ENCODE measurements at regions not wholly inside any gene's neighbourhood (a gene's known extent, or its start where the extent isn't known, plus 50 kb on each side); places are given as distances from the start of the nearest gene placed in this dataset.

DNA sequence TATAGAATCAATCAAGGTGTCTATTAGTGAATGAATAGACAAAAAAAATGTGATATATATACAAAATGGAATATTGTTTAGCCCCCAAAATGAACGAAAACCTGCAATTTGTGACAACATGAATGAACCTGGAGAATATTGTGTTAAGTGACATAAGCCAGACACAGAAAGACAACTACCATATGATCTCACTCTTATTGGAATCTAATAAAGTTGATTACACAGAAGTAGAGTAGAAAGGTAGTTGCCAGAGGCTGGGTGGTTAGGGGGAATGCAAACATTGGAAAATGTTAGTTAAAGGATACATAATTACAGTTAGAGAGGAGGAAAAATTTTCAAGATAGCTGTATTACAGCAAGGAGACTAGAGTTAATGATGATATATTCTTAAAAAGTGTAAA, 1962.3 kb downstream of the EFNA5 start:
- no peak for DNase-seq (ENCODE audit: low read depth, low spot score)
- ChIA-PET CTCF (no interaction called here), POLR2A (no interaction called here)
- TF ChIP-seq, protein P1, sequence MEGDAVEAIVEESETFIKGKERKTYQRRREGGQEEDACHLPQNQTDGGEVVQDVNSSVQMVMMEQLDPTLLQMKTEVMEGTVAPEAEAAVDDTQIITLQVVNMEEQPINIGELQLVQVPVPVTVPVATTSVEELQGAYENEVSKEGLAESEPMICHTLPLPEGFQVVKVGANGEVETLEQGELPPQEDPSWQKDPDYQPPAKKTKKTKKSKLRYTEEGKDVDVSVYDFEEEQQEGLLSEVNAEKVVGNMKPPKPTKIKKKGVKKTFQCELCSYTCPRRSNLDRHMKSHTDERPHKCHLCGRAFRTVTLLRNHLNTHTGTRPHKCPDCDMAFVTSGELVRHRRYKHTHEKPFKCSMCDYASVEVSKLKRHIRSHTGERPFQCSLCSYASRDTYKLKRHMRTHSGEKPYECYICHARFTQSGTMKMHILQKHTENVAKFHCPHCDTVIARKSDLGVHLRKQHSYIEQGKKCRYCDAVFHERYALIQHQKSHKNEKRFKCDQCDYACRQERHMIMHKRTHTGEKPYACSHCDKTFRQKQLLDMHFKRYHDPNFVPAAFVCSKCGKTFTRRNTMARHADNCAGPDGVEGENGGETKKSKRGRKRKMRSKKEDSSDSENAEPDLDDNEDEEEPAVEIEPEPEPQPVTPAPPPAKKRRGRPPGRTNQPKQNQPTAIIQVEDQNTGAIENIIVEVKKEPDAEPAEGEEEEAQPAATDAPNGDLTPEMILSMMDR (IDR thresholded peaks at IDR 0.05; ENCODE audit: low read depth, low read length): no peak
- Histone ChIP-seq H3K27me3 (ENCODE audit: control insufficient read depth, insufficient read depth, low read length) (no peaks in the 10 kb centered on the region), H3K9me3 (ENCODE audit: control insufficient read depth, insufficient read depth, low read length) (no peaks in the 10 kb centered on the region), H3K4me3 (ENCODE audit: low read depth, low read length) (no peak overlapping the region), H3K27ac (ENCODE audit: low read depth, low read length) (no peak overlapping the region)

DNA sequence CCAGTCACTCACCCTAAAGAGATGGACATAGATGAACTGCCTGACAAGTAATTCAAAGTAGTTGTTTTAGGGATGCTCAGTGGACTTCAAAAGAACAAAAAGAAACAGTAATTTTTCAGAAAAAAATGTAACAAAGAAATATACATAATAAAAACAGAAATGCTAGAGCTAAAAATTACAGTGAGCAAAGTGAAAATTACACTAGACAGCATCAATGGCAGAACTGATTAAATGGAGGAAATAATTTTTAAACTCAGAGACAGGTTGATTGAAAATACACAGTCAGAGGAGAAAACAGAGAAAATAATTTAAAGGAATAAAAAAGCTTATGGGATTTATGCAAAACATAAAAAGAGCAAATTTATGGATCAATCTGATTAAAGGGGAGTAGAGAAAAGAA, 1968.4 kb downstream of the EFNA5 start:
- TF ChIP-seq, protein P1 (IDR thresholded peaks at IDR 0.05; ENCODE audit: low read depth, low read length): no peak
- Histone ChIP-seq H3K27ac (ENCODE audit: low read depth, low read length) (no peak overlapping the region), H3K9me3 (ENCODE audit: control insufficient read depth, insufficient read depth, low read length) (no peaks in the 10 kb centered on the region), H3K27me3 (ENCODE audit: control insufficient read depth, insufficient read depth, low read length) (no peaks in the 10 kb centered on the region), H3K4me3 (ENCODE audit: low read depth, low read length) (no peak overlapping the region)
- no peak for DNase-seq (ENCODE audit: low read depth, low spot score)
- POLR2A ChIA-PET: no interaction called here
- CTCF ChIA-PET: no interaction called here

DNA sequence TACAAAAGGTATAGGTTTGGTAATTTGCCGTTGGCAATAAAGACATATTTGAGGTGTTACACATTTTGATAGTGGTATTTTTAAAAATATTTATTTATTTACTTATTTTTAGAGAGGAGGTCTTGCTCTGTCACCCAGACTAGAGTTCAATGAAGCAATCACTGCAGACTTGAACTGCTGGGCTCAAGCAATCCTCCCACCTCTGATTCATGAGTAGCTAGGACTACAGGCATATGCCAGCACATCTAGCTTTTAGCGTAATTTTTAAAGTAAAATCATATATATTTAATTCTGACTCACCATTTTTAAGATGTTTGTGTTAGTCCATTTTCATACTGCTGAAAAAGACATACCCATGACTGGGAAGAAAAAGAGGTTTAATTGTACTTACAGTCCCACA, 1974.3 kb downstream of the EFNA5 start:
- CTCF ChIA-PET: no interaction called here

DNA sequence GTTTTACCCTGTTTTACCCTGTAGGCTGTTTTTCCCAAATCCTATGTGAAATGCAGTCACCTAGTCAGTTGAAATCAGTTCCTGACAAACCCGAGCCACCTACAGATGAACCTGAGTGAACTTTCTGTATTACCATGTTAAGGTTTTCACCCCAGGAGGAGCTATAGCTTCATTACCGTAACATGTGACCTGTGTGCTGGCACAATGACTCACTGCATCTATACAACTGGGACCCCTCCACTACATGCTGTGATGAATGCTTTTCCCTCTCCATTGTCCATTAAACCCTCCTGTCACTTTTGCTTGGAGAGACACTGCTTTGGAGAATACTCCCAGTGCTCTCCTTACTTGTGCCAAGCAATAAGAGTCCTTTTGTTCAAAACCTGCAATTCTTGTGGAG, 1974.8 kb downstream of the EFNA5 start:
- TF ChIP-seq, protein P1 (IDR thresholded peaks at IDR 0.05; ENCODE audit: low read depth, low read length): no peak
- Histone ChIP-seq H3K27me3 (ENCODE audit: control insufficient read depth, insufficient read depth, low read length) (no peaks in the 10 kb centered on the region), H3K9me3 (ENCODE audit: control insufficient read depth, insufficient read depth, low read length) (no peaks in the 10 kb centered on the region), H3K27ac (ENCODE audit: low read depth, low read length) (no peak overlapping the region), H3K4me3 (ENCODE audit: low read depth, low read length) (no peak overlapping the region)
- ChIA-PET POLR2A (no interaction called here), CTCF (no interaction called here)
- no peak for DNase-seq (ENCODE audit: low read depth, low spot score)

More for the DNA sequence above, 1974.3 kb downstream of the EFNA5 start:
- no peaks in the 10 kb centered on the region for H3K9me3 ChIP-seq (ENCODE audit: control insufficient read depth, insufficient read depth, low read length)
- TF ChIP-seq, protein P1 (IDR thresholded peaks at IDR 0.05; ENCODE audit: low read depth, low read length): no peak
- no peak overlapping the region for H3K4me3 ChIP-seq (ENCODE audit: low read depth, low read length)
- POLR2A ChIA-PET: no interaction called here
- no peak overlapping the region for H3K27ac ChIP-seq (ENCODE audit: low read depth, low read length)
- no peak for DNase-seq (ENCODE audit: low read depth, low spot score)
- H3K27me3 ChIP-seq (ENCODE audit: control insufficient read depth, insufficient read depth, low read length): no peaks in the 10 kb centered on the region

- TF ChIP-seq, protein P1 (IDR thresholded peaks at IDR 0.05; ENCODE audit: low read depth, low read length): no peak
- CTCF ChIA-PET: no interaction called here
- no peaks in the 10 kb centered on the region for H3K9me3 ChIP-seq (ENCODE audit: control insufficient read depth, insufficient read depth, low read length)
- no peaks in the 10 kb centered on the region for H3K27me3 ChIP-seq (ENCODE audit: control insufficient read depth, insufficient read depth, low read length)
- no peak overlapping the region for H3K27ac ChIP-seq (ENCODE audit: low read depth, low read length)
- POLR2A ChIA-PET: no interaction called here
- no peak overlapping the region for H3K4me3 ChIP-seq (ENCODE audit: low read depth, low read length)
- no peak for DNase-seq (ENCODE audit: low read depth, low spot score)
Measured at GRCh38 chr5:105689596-105689995, 1981.1 kb downstream of the EFNA5 start.
